HuH-7 (cell line): ENCODE measurements at regions not wholly inside any gene's neighbourhood (a gene's known extent, or its start where the extent isn't known, plus 50 kb on each side); places are given as distances from the start of the nearest gene placed in this dataset.
A peak's percentile ranks its signal among the peaks of the same experiment; 100 is the strongest.

ENCODE experiments used
- DNase-seq: peaks from one replicate; pipeline ENCODE4 v3.0.0; 2011; ENCODE audit warnings: low spot score

GRCh38 chr6:1515280-1515679, 94.4 kb upstream of the FOXC1 start:
- DNase-seq, result peak; percentile 48

- no peak for DNase-seq
Measured at GRCh38 chr6:1515781-1516180, 93.9 kb upstream of the FOXC1 start.

GRCh38 chr6:1516742-1517520, 92.8 kb upstream of the FOXC1 start:
- no peak for DNase-seq

GRCh38 chr6:1518855-1519254, 90.9 kb upstream of the FOXC1 start:
- no peak for DNase-seq

- no peak for DNase-seq
Measured at GRCh38 chr6:1519597-1519996, 90.1 kb upstream of the FOXC1 start.

GRCh38 chr6:1522779-1523178, 86.9 kb upstream of the FOXC1 start:
- DNase-seq, result no peak

- DNase-seq, result peak; percentile 81
Measured at GRCh38 chr6:1524040-1524480, 85.7 kb upstream of the FOXC1 start.

GRCh38 chr6:1525364-1526038, 84.2 kb upstream of the FOXC1 start:
- DNase-seq, result no peak

- DNase-seq, result no peak
Measured at GRCh38 chr6:1526398-1527072, 83.2 kb upstream of the FOXC1 start.

GRCh38 chr6:1527073-1527457, 82.7 kb upstream of the FOXC1 start:
- no peak for DNase-seq

- DNase-seq, result no peak
Measured at GRCh38 chr6:1535295-1535694, 74.4 kb upstream of the FOXC1 start.

- DNase-seq, result no peak
Measured at GRCh38 chr6:1536526-1537429, 72.9 kb upstream of the FOXC1 start.

- DNase-seq, result no peak
Measured at GRCh38 chr6:1538369-1538768, 71.3 kb upstream of the FOXC1 start.

GRCh38 chr6:1538810-1539478, 70.8 kb upstream of the FOXC1 start:
- DNase-seq, result no peak

- no peak for DNase-seq
Measured at GRCh38 chr6:1540864-1541521, 68.7 kb upstream of the FOXC1 start.

GRCh38 chr6:1542335-1542734, 67.4 kb upstream of the FOXC1 start:
- DNase-seq, result no peak

GRCh38 chr6:1542764-1543163, 67.0 kb upstream of the FOXC1 start:
- DNase-seq, result no peak

GRCh38 chr6:1544000-1544399, 65.7 kb upstream of the FOXC1 start:
- DNase-seq, result no peak

- no peak for DNase-seq
Measured at GRCh38 chr6:1544603-1545002, 65.1 kb upstream of the FOXC1 start.

- DNase-seq, result no peak
Measured at GRCh38 chr6:1545654-1546053, 64.1 kb upstream of the FOXC1 start.

GRCh38 chr6:1547785-1548184, 61.9 kb upstream of the FOXC1 start:
- no peak for DNase-seq
